Heart left ventricle (tissue), 16 donors: ENCODE measurements at regions not wholly inside any gene's neighbourhood (a gene's known extent, or its start where the extent isn't known, plus 50 kb on each side); places are given as distances from the start of the nearest gene placed in this dataset.

Experiments used
- ATAC-seq, 4 donors: fragments of 200-7000 bp; cut with Tn5 transposase; one replicate each; pipeline ENCODE4 v1.9.1; 2020 to 2022; ENCODE audit warnings: moderate library complexity in 4 of 4, mild to moderate bottlenecking in 3 of 4, moderate number of reproducible peaks in 1 of 4
- DNase-seq, 5 donors: peaks; one replicate each; pipeline ENCODE4 v3.0.0-alpha.2; 2020
- H3K27ac ChIP-seq, 12 donors: fragments of 200-600 bp; sonication (generic) in 4 of 12; one replicate each; pipeline versions ENCODE4 v1.5.0 to v1.8.0; 2016 to 2022; ENCODE audit warnings: mild to moderate bottlenecking in 2 of 12
- H3K27me3 ChIP-seq, 9 donors: fragments of 200-600 bp; sonication (generic) in 2 of 9; one replicate each; pipeline versions ENCODE4 v1.5.1 to v1.8.0; 2016 to 2022; ENCODE audit warnings: mild to moderate bottlenecking in 3 of 9
- H3K36me3 ChIP-seq, 9 donors: fragments of 200-600 bp; sonication (generic) in 2 of 9; one replicate each; pipeline versions ENCODE4 v1.5.0 to v1.8.0; 2018 to 2022; ENCODE audit warnings: mild to moderate bottlenecking in 2 of 9
- H3K4me1 ChIP-seq, 12 donors: fragments of 200-600 bp; sonication (generic) in 4 of 12; one replicate each; pipeline versions ENCODE4 v1.5.0 to v1.8.0; 2016 to 2022; ENCODE audit warnings: mild to moderate bottlenecking in 3 of 12
- H3K4me3 ChIP-seq, 12 donors: fragments of 200-600 bp; sonication (generic) in 4 of 12; one replicate each; pipeline versions ENCODE4 v1.5.0 to v1.8.0; 2017 to 2022; ENCODE audit warnings: mild to moderate bottlenecking in 9 of 12, moderate library complexity in 4 of 12
- H3K9me3 ChIP-seq, 12 donors: fragments of 200-600 bp; sonication (generic) in 4 of 12; one replicate each; pipeline versions ENCODE4 v1.5.0 to v1.8.0; 2016 to 2022; ENCODE audit warnings: mild to moderate bottlenecking in 1 of 12
- POLR2A ChIP-seq, 2 donors: fragments of 450-650 bp; IDR thresholded peaks; one replicate each; pipeline ENCODE4 v1.6.1; 2017; ENCODE audit warnings: antibody characterized with exemption in 2 of 2, mild to moderate bottlenecking in 2 of 2, moderate library complexity in 2 of 2
- WGBS, 4 donors: extraction: QIAGEN DNeasy Blood & Tissue Kit in 2 of 4; methylation state at CpG; one replicate each; pipeline versions ENCODE4 v1.1.5 to v1.1.7; 2013 to 2018; 5-methylcytosine and 5-hydroxymethylcytosine counted together
- intact Hi-C, 10 donors: fragments of 100-400 bp; cut with DNase I; formaldehyde crosslinking; loops; one replicate each; pipeline versions ENCODE4 v1.11.1 to v1.14.2; 2022
- TF ChIP-seq, protein P1 (sequence below), 12 donors: fragments of 200-600 bp; sonication (generic) in 4 of 12; IDR thresholded peaks; one replicate each; pipeline versions ENCODE4 v1.5.0 to v1.8.0; 2018 to 2022; ENCODE audit warnings: antibody characterized with exemption in 12 of 12, mild to moderate bottlenecking in 5 of 12
- donor health status: ischemic (EF 13 %, LVEDD 7.1; RV severe dilation, severe dysfunction).
- donor health status: healthy with polysubstance abuse.
- donor health status: DM: no; HTN: yes; CAD: no.
- donor health status: DM: no; HTN: no; CAD: no.
- donor health status: ischemic (EF 25% LVEDD 6.9; RV normal size, moderate dysfunction).
- donor health status: ischemic (EF 25% LVEDD 5.7; RV mildly dilated, moderate dysfunction).
- donor health status: healthy.
- donor health status: DM: yes; HTN: yes; CAD: no.
- donor health status: ischemic (EF 35%, LVEDD 5.7; RV mildly dilated, moderate dysfunction).
- donor health status: nonischemic (EF 11% LVEDD 7.7; RV severe dilation, severe dysfunction).
- donor health status: DM: yes; HTN: yes; CAD: no.
- donor health status: PGD.
- donor health status: ischemic (EF 29% LVEDD 5.4; RV normal size, mild dysfunction).
- donor health status: nonischemic (EF 23%, LVEDD 6.1; RV moderate dilation, normal function).

- peak in 1 of 5 donors; percentile 18 for DNase-seq
- no peak overlapping the region for H3K4me3 ChIP-seq
- no peaks in the 10 kb centered on the region for H3K9me3 ChIP-seq
- intact Hi-C loops, result loop anchor here in 4 of 10 donors (5.0 kb wide), 3 partner anchors 54 to 76 kb away; partner anchors contain the start of gene VLDLR (in 3 of the 4)
- no peak for TF ChIP-seq POLR2A (IDR thresholded peaks at IDR 0.05)
- TF ChIP-seq, protein P1, sequence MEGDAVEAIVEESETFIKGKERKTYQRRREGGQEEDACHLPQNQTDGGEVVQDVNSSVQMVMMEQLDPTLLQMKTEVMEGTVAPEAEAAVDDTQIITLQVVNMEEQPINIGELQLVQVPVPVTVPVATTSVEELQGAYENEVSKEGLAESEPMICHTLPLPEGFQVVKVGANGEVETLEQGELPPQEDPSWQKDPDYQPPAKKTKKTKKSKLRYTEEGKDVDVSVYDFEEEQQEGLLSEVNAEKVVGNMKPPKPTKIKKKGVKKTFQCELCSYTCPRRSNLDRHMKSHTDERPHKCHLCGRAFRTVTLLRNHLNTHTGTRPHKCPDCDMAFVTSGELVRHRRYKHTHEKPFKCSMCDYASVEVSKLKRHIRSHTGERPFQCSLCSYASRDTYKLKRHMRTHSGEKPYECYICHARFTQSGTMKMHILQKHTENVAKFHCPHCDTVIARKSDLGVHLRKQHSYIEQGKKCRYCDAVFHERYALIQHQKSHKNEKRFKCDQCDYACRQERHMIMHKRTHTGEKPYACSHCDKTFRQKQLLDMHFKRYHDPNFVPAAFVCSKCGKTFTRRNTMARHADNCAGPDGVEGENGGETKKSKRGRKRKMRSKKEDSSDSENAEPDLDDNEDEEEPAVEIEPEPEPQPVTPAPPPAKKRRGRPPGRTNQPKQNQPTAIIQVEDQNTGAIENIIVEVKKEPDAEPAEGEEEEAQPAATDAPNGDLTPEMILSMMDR (IDR thresholded peaks at IDR 0.05), result no peak
- peak; percentile 23 to 54 (median 38) for ATAC-seq
- peak overlapping the region in 11 of 12 donors; percentile 20 to 88 (median 62) for H3K27ac ChIP-seq
- H3K27me3 ChIP-seq, result no peaks in the 10 kb centered on the region
- H3K4me1 ChIP-seq, result peaks cover 5 to 59% (median 32%) of the 10 kb centered on the region in 12 donors
- no peaks in the 10 kb centered on the region for H3K36me3 ChIP-seq
Measured at GRCh38 chr9:2567922-2568321, 53.7 kb upstream of the VLDLR start.

- intact Hi-C loops, result loop anchor here in 4 of 10 donors (5.0 kb wide), 3 partner anchors 54 to 76 kb away; partner anchors contain the start of gene VLDLR (in 3 of the 4)
- no peak for TF ChIP-seq POLR2A (IDR thresholded peaks at IDR 0.05)
- TF ChIP-seq, protein P1 (IDR thresholded peaks at IDR 0.05), result no peak
- no peaks in the 10 kb centered on the region for H3K27me3 ChIP-seq
- H3K9me3 ChIP-seq, result no peaks in the 10 kb centered on the region
- peaks cover 5 to 63% (median 33%) of the 10 kb centered on the region in 12 donors for H3K4me1 ChIP-seq
- no peak overlapping the region for H3K4me3 ChIP-seq
- ATAC-seq (no peak), DNase-seq (no peak)
- H3K27ac ChIP-seq, result peak overlapping the region; percentile 0 to 88 (median 59)
- no peaks in the 10 kb centered on the region for H3K36me3 ChIP-seq
Measured at GRCh38 chr9:2568689-2569088, 52.9 kb upstream of the VLDLR start.

GRCh38 chr9:2570615-2571479 lies 50.7 kb upstream of the VLDLR start:
- 11 to 18% (median 16%) methylated on average over 7 of the region's 7 CpGs for WGBS, 4 donors
- intact Hi-C loops, result loop anchor here in 4 of 10 donors (2.0 to 5.0 kb wide), 4 partner anchors 41 to 79 kb away; partner anchors contain the start of gene VLDLR (in 3 of the 4)
- H3K4me3 ChIP-seq, result peak overlapping the region in 3 of 12 donors; percentile 9 to 25 (median 10)

More at GRCh38 chr9:2570615-2571479, 50.7 kb upstream of the VLDLR start:
- H3K4me1 ChIP-seq, result peaks cover 5 to 67% (median 28%) of the 10 kb centered on the region in 12 donors
- ATAC-seq (peak; percentile 92 to 97 (median 94)), DNase-seq (peak; percentile 91 to 97 (median 93))
- TF ChIP-seq, protein P1 (IDR thresholded peaks at IDR 0.05), result peak in 5 of 12 donors; percentile 7 to 31 (median 13)
- TF ChIP-seq POLR2A (IDR thresholded peaks at IDR 0.05), result no peak
- H3K9me3 ChIP-seq, result no peaks in the 10 kb centered on the region
- no peaks in the 10 kb centered on the region for H3K27me3 ChIP-seq
- no peaks in the 10 kb centered on the region for H3K36me3 ChIP-seq
- H3K27ac ChIP-seq, result peak overlapping the region; percentile 49 to 89 (median 80)
